CD4-positive, alpha-beta T cell (primary cell): ENCODE measurements at regions not wholly inside any gene's neighbourhood (a gene's known extent, or its start where the extent isn't known, plus 50 kb on each side); places are given as distances from the start of the nearest gene placed in this dataset.

Experiments
- ATAC-seq: fragments of 200-7000 bp; cut with Tn5 transposase; one replicate; pipeline ENCODE4 v1.10.0; 2022; ENCODE audit warnings: mild to moderate bottlenecking; ENCODE audit not compliant: poor library complexity
- CTCF ChIA-PET: fragments of 350-600 bp; sonication (Branson Sonifier 250); formaldehyde crosslinking; loops from one replicate; lab custom pipeline; 2021; ENCODE audit warnings: antibody characterized with exemption, inconsistent platforms; lab: Charles Lee
- POLR2A ChIA-PET: fragments of 350-600 bp; sonication (Branson Sonifier 250); formaldehyde crosslinking; loops from one replicate; lab custom pipeline; 2021; ENCODE audit warnings: antibody characterized with exemption, inconsistent platforms; lab: Charles Lee
- DNase-seq, 14 experiments: peaks; one replicate each; pipeline ENCODE4 v3.0.0-alpha.2; 2013 to 2020; ENCODE audit warnings: mixed read lengths in 2 of 14
- H3K27ac ChIP-seq, 2 donors: one replicate each; pipeline versions ENCODE4 v1.5.1 to v1.7.0; 2013; ENCODE audit warnings: low read length in 2 of 2, low read depth in 1 of 2, mild to moderate bottlenecking in 1 of 2
- H3K27me3 ChIP-seq, 2 experiments: 1 replicate in 1 of 2; 2 replicates in 1 of 2; pipeline versions ENCODE4 v1.6.1 to v1.7.0; 2013; ENCODE audit warnings: low read length in 2 of 2, control low read depth in 1 of 2, mild to moderate bottlenecking in 1 of 2, moderate library complexity in 1 of 2; ENCODE audit not compliant: insufficient read depth in 2 of 2, control insufficient read depth in 1 of 2
- H3K36me3 ChIP-seq: one replicate; pipeline ENCODE4 v1.6.1; 2013; ENCODE audit warnings: low read length, control low read depth; ENCODE audit not compliant: insufficient read depth
- H3K4me1 ChIP-seq: one replicate; pipeline ENCODE4 v1.6.1; 2013; ENCODE audit warnings: low read length, control low read depth; ENCODE audit not compliant: insufficient read depth
- H3K4me3 ChIP-seq: one replicate; pipeline ENCODE4 v1.5.1; 2013; ENCODE audit warnings: mild to moderate bottlenecking, low read length, moderate library complexity
- H3K9me3 ChIP-seq, 2 experiments: 1 replicate in 1 of 2; 2 replicates in 1 of 2; pipeline versions ENCODE4 v1.6.1 to v1.7.0; 2013; ENCODE audit warnings: low read length in 2 of 2, mild to moderate bottlenecking in 2 of 2, control low read depth in 1 of 2, moderate library complexity in 1 of 2; ENCODE audit not compliant: control insufficient read depth in 1 of 2, insufficient read depth in 1 of 2
- H3K27ac Mint-ChIP-seq: one replicate; pipeline ENCODE4 v1.8.0; 2020; ENCODE audit warnings: mixed read lengths
- H3K27me3 Mint-ChIP-seq: one replicate; pipeline ENCODE4 v1.8.0; 2021; ENCODE audit warnings: mixed read lengths
- H3K36me3 Mint-ChIP-seq: one replicate; pipeline ENCODE4 v1.8.0; 2021; ENCODE audit warnings: low read depth, mixed read lengths
- H3K4me1 Mint-ChIP-seq: one replicate; pipeline ENCODE4 v1.8.0; 2021; ENCODE audit warnings: low read depth, mixed read lengths
- H3K4me3 Mint-ChIP-seq: one replicate; pipeline ENCODE4 v1.8.0; 2020; ENCODE audit warnings: mild to moderate bottlenecking, mixed read lengths
- H3K9me3 Mint-ChIP-seq: one replicate; pipeline ENCODE4 v1.8.0; 2020; ENCODE audit warnings: mixed read lengths
- CTCF ChIP-seq: fragments of 200-600 bp; IDR thresholded peaks from one replicate; pipeline ENCODE4 v1.8.0; 2022; ENCODE audit warnings: antibody characterized with exemption, mild to moderate bottlenecking
- intact Hi-C, 2 experiments: fragments of 100-400 bp; cut with DNase I in 1 of 2; cut with micrococcal nuclease in 1 of 2; formaldehyde crosslinking; loops; one replicate each; pipeline versions ENCODE4 v1.15.1 to v1.9.0; 2023 to 2025; cut with DNase I, micrococcal nuclease

GRCh38 chr15:25960273-25960672 is 97.1 kb upstream of the ATP10A start:
- intact Hi-C loops, result no loop called here
- peaks cover 13% of the 10 kb centered on the region for H3K27me3 Mint-ChIP-seq
- no peak for TF ChIP-seq CTCF
- ChIA-PET POLR2A (no interaction called here), CTCF (no interaction called here)
- H3K9me3 ChIP-seq, result peaks cover 0 to 4% of the 10 kb centered on the region in 2 experiments
- no peak overlapping the region for H3K27ac ChIP-seq
- H3K4me3 Mint-ChIP-seq, result no peak overlapping the region
- H3K4me3 ChIP-seq, result no peak overlapping the region
- no peaks in the 10 kb centered on the region for H3K36me3 Mint-ChIP-seq
- no peak for ATAC-seq
- no peak overlapping the region for H3K27ac Mint-ChIP-seq
- peaks cover 2% of the 10 kb centered on the region for H3K9me3 Mint-ChIP-seq
- no peaks in the 10 kb centered on the region for H3K27me3 ChIP-seq
- no peaks in the 10 kb centered on the region for H3K4me1 ChIP-seq
- H3K4me1 Mint-ChIP-seq, result no peaks in the 10 kb centered on the region
- DNase-seq, result no peak
- no peaks in the 10 kb centered on the region for H3K36me3 ChIP-seq

- Mint-ChIP-seq H3K27me3 (peaks cover 13% of the 10 kb centered on the region), H3K36me3 (no peaks in the 10 kb centered on the region), H3K9me3 (peaks cover 2% of the 10 kb centered on the region), H3K4me3 (no peak overlapping the region), H3K27ac (no peak overlapping the region), H3K4me1 (no peaks in the 10 kb centered on the region)
- H3K27ac ChIP-seq, result no peak overlapping the region
- H3K36me3 ChIP-seq, result no peaks in the 10 kb centered on the region
- no peak for TF ChIP-seq CTCF
- POLR2A ChIA-PET, result no interaction called here
- H3K9me3 ChIP-seq, result peaks cover 0 to under 1% of the 10 kb centered on the region in 2 experiments
- intact Hi-C loops, result no loop called here
- CTCF ChIA-PET, result no interaction called here
- no peaks in the 10 kb centered on the region for H3K27me3 ChIP-seq
- no peak for ATAC-seq
- no peak for DNase-seq
- H3K4me3 ChIP-seq, result no peak overlapping the region
- no peaks in the 10 kb centered on the region for H3K4me1 ChIP-seq
Observed at GRCh38 chr15:25959100-25959499, 96.0 kb upstream of the ATP10A start.

DNA sequence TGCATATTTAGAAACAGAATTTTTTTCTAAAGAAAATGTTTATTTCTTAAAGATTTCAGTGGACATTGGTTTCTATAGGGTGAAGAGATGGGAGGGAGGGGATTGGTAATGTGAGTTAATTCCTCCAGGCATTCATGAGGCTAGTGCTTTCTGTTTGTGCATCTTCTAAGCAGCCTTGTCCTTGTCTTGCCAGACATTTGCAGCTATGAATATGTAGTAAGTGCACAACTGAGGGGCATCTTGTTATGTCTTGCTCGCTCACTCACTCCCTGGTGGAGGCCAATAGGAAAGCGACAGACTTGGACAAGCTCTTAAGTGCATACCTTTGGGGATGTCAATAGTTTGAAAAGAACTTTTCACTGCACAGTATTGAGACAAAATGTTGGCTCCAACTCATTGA is 92.5 kb upstream of the ATP10A start:
- H3K27ac Mint-ChIP-seq, result no peak overlapping the region
- ChIA-PET POLR2A (no interaction called here), CTCF (no interaction called here)
- H3K4me3 Mint-ChIP-seq, result no peak overlapping the region
- intact Hi-C loops, result no loop called here
- Histone ChIP-seq H3K36me3 (no peaks in the 10 kb centered on the region), H3K27me3 (no peaks in the 10 kb centered on the region), H3K4me3 (no peak overlapping the region), H3K4me1 (no peaks in the 10 kb centered on the region), H3K27ac (no peak overlapping the region), H3K9me3 (peaks cover 0 to 4% of the 10 kb centered on the region in 2 experiments)
- TF ChIP-seq CTCF, result no peak
- peaks cover 9% of the 10 kb centered on the region for H3K27me3 Mint-ChIP-seq
- DNase-seq (no peak), ATAC-seq (no peak)
- H3K9me3 Mint-ChIP-seq, result peaks cover 8% of the 10 kb centered on the region
- H3K36me3 Mint-ChIP-seq, result peaks cover 5% of the 10 kb centered on the region
- H3K4me1 Mint-ChIP-seq, result no peaks in the 10 kb centered on the region
